Kasumi-1 (cell line): ENCODE measurements at regions not wholly inside any gene's neighbourhood (a gene's known extent, or its start where the extent isn't known, plus 50 kb on each side); places are given as distances from the start of the nearest gene placed in this dataset.
"Not testable (repeated sequence)": the region's sequence is repeated elsewhere in the genome, so short reads cannot be mapped to it uniquely, and the experiment has no call there.

Source experiments
- DNase-seq, 2 experiments: peaks; one replicate each; lab custom pipeline; 2025; lab: John Stamatoyannopoulos, UW

DNA sequence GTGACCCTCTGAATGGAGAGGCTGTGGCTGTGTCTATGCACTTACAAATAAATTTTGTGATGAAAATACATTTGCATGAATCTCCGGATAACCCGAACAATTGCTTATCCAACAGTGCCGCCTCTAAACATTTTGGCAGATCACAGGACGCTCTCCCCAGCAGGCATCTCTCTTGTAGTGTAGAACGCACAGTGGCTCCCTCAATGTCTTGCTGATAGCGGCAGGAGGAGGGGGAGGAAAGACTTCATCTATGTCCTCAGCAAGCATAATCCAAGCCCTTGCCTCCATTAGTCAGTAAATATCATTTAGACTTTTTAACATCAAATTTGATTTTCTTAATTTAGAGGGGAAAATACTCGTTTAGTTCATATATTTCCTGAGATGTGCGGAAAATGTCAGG lies 318.1 kb upstream of the IGF1R start:
- no peak for DNase-seq

DNA sequence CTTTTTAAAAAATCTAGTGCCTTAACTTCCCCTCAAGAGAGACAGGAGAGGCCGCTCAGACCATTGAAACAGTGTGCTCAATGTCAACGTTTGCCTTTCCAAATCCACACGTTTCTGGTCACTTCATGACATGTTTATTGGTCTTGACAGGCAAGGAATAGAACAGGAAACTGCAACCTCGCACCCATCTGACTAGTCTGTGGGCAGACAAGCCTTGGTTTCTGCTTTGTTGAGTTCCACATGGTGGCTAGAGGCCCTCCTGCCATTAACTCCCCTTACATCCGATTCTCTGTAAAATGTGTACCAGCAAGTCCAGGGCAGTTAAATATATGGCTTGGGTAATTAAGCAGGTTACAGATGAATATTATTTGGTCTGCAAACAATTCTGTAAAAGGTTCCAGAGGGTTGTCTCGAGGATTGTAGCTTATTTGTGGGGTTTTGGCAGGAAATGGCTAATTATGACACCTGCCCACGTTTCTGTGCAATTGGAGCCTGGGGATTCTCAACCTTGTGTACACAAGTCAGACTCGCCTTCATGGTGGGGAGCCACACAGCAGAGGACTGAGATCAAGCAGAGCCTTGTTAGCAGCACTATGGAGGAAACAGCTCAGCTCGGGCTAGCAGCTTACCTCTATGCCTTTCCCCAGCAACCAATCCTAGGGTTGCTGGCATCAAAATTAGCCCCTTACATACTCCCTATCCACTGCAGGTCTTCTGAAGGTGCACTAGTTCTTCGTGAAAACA lies 317.5 kb upstream of the IGF1R start:
- DNase-seq = no peak

DNA sequence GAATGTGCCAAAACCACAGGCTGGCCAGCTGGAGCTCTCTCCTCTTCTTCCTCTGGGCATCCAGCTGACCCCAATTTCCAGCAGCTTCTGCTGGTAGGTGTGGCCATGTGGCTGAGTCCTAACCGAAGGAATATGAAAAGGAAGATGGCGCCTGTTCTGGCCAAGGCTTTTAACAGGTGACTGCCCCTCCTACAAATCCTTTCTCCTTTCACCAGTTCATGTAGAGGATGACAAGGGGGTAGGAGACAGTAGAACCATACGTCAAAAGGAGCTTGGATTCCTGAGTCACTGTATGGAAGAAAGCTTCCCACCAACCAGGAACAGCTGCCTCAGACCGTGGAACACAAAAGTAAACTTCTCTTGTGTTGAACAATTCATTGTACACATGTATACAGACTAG lies 316.7 kb upstream of the IGF1R start:
- DNase-seq = no peak

DNA sequence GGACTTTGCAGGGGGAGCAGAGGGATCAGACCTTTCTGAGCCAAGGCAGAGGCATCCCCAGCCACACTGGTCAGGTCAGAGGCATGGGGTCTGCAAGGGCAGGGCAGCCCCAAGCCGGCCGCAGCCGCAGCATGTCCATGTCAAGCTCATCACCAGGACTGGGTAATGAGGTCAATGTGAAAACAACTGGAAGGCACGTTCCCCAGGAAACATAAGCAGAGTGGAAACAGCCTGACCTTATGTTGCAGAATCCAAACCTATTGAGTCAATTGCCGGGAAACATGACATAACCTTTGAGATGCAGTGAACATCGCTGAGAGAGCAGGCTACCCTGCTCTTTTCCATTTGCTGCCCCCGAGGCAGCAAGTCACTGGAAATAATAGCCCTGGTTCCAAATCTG lies 315.1 kb upstream of the IGF1R start:
- DNase-seq = no peak

DNA sequence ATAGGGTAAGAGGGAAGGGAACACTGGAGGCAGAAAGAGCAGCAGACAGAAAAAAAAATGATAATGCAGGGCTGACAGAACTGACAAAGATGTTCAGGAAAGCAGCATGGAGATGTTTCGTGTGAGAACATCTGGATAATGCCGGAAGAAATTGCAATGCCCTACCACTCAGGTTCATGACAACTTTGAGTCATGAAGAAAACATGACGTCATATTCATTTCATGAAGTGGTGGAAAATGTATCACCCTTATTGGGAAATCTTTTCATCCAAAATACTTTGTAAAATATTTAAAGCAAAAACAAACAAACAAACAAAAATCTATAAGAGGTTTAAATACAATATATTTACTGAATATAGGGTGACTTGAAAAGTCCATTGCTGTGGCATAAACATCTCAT lies 305.4 kb upstream of the IGF1R start:
- no peak for DNase-seq

DNA sequence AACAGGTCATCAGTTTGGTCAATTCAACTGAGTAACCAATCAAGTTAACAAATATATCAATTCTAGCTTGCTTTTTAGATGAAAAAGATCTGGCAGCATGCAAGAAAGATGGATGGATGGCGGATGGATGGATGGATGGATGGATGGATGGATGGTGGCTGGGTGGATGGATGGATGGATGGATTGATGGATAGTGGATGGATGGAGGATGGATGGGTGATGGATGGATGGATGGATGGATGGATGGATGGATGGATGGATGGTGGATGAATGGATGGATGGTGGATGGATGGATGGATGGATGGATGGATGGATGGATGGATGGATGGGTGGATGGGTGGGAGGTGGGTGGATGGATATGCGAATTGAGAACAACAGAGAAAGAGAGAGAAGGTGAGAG lies 303.7 kb upstream of the IGF1R start:
- no peak for DNase-seq

DNA sequence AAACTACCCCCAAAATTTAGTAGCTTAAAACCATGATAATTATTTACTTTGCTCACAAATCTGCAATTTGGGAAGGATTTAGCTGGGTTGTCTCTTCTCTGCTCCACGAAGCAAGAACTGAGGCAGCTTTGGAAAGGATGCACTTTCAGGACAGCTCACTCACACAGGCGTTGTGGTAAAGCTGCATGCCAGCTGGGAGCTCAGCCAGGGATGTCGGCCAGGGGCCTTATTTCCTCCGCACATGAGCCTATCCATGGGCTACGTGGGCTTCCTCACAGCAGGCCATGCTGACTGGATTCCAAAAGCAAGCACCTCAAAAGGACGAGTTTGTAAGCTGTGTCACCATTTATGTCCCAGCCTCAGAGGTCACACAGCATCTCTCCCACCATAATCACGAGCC lies 301.3 kb upstream of the IGF1R start:
- DNase-seq = no peak

DNA sequence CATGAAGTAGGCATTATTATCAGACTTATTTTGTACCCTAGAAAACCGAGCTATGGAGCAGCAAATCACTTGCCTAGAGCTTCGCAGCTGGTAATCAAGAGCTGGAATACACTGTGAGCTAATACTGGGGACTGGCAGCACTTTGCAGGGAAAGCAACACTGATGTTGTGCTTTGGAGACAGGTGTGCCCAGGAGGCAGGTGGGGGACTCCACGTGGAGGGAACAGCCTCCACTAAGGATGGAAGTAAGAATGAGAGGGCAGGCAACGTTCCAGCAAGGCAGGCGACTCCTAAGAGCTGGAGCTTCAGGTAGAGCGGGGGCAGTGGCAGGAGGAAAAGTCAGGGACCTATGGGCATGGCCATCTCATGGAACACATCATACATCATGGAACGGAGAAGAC lies 300.5 kb upstream of the IGF1R start:
- DNase-seq = no peak

DNA sequence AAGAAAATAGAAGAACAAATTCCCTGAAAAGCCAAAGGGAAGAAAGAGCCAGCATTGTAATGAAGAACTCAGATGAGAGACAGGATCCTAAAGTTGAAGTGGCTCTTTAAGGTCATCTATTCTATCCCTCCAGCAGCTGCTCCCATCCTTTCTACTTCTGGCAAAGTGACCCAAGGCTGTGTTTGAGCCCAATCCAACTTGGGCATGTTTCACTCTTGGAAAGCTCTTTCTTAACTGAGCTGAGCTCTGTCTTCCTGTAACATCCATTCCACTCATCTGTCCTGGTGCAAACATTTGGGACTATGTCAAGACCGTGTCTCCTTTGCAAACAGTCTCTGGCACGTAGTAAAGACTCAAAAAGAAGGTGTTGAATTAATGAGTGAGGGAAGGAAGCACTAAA lies 298.1 kb upstream of the IGF1R start:
- DNase-seq = no peak

DNA sequence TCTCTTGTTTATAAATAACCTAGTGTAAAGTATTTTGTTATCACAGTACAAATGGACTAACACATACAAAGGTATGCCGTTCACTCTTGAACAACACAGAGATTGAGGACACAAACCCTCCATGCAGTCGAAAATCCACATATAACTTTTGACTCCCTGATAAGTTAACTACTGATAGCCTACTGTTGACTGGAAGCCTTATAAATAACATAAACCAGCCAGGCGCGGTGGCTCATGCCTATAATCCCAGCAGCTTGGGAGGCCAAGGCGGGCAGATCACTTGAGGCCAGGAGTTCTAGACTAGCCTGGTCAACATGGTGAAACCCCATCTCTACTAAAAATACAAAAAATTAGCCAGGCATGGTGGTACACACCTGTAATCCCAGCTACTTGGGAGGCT lies 290.1 kb upstream of the IGF1R start:
- not testable (repeated sequence) for DNase-seq

DNA sequence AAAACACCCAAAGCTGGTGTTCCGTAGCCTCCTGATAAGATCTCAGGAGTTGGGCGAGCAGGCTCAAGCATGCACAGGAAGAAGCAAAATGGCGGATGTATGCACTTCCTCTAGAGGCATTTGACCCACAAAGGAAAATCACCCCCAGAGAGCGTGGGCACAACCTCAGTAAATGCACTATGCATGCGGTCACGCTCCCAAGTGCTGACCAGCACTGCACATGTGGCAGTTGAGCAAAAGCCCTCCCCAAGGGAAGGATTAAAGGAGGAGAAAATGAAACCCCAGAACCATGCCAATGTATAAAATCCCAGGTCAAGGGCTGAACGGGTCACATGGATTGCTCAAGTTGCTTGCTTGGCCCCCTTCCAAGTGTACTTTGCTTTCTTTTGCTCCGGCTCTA lies 289.4 kb upstream of the IGF1R start:
- no peak for DNase-seq

DNA sequence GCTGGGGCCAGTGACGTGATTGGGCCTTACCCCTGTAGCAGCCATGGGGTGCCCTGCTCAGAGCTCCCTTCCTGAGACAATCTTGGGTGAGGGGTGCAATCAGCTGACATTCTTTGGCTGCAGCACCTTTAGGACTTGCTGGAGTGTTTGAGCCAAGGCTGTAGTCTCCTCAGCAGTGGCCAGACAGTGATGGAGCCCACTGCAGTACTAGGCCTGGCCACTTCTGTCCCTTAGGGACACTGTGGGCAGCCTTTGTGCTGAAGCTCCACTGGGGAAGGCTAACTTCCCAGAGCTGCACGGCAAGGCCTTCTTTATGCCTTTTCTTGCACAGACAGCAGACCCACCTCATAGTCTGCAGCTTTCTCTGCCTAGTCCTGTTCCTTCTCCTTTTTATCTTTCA lies 284.9 kb upstream of the IGF1R start:
- DNase-seq = no peak

DNA sequence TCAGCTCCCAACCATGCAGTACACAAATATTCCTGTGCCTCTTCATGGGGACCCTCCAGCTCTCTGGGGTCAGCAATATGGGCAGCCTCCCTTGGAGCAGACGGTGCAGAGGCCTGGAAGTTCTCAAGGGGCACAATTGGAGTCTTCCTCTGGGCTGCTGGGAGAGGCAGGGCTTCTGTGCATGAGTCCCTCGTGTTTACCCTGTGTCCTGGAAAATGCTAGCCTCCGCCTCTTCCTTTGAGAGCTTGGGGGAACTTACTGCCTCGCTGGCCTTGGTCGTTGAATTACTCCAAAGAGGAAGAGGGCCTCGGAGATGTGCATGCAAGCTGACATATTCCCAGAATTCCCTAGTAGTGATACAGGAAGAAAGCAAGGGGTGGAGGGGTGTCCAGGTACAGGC lies 284.4 kb upstream of the IGF1R start:
- no peak for DNase-seq

DNA sequence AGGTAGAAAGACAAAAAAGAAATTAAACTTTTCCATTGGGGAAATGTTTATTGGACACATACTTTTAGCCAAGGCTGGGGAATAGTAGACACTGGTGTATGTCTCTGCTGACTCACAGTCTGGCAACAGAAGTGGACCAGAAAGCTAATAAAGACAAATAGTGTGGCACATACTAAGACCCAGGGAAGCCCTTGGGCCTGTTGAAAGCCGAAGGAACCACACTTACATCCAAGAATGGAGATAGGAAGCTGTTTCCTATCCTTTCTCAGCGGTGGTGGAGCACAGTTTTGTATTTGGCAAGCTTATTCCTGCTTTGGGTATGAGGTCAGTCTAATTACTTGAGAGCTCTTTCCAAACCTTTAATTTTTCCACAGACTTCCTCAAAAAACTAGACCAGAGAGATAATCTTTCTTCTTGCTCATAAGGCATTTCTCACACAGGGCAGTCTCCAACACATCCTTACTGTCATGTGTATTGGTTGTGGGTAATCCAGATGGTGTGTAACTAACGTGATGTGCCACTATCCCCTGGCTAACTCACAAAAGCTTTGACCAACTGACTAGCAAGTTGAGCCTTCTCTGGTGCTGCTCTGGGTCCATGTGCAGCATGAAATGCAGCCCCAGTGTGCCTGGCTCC lies 279.1 kb upstream of the IGF1R start:
- DNase-seq = no peak

DNA sequence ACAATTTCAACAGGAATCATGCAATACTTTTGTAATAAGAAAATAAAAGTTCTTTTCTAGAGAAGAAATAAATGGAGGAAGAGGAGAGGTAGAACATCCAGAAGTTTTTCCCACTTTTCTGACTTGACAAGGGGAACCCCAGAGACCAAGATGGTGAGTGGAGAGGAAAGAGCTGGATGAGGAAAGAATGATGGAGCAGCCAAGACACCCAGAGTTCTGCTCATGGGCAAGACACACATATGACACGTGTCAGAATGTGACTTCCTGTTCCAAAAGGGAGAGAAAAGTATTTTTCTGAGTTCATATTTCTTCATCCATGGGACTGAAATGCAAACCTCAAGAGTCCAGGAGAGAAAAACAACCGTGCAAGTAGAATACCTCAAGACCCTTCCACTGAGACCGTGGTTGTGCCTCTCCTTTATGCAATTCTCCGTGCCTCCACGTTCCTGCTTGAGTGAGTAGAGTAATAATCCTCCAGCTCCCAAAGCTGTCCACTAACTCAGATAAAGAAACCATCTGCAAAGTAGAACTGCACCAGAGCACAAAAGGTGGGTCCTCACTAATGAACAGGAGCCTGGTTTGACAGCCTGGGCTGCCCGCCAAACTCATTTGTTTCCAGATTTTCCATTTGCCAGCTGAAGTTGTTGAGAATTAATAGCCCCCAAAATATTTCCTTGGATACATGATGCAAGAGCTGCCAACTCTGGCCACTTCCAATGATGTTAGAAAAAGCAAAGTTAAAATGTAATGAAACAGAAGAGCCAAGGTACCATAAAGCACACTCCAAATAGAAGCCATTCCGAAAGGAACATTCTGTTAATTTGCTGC lies 272.6 kb upstream of the IGF1R start:
- DNase-seq = no peak

DNA sequence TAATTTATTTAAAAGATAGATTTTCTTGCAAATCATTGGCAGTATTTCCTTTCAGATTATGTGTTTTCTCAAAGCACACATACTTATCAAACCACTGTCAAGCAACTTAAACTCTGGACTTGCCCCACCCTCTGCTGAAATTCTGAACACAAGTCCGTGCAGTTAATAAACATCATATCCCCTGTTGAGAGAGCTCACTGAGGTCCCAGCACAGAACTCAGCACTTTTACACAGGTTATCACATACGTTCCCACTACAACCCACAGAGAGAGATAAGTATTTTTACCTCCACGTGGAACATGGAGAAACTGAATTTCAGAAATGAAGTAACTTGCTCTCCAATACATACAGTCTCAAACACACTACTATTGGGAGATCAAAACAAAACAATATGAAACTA lies 267.6 kb upstream of the IGF1R start:
- no peak for DNase-seq

DNA sequence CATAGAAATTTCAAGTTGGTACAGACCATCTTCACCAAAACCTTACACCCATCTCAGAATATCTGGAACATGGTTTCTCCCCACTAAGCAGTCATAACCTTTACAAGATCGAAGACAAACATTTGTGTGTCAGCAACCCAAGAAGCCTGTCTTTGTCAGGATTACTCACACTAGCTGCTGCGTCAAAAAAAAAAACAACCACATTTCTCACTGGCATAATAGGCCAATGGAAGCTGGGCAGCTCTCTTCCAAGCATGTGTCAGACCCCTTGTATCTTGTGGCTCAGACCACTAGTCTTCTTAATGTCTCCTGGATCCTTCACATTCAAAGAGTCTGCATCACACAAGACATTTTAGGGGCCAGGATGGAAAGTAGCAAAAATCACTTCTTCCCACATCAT lies 266.9 kb upstream of the IGF1R start:
- DNase-seq = no peak

DNA sequence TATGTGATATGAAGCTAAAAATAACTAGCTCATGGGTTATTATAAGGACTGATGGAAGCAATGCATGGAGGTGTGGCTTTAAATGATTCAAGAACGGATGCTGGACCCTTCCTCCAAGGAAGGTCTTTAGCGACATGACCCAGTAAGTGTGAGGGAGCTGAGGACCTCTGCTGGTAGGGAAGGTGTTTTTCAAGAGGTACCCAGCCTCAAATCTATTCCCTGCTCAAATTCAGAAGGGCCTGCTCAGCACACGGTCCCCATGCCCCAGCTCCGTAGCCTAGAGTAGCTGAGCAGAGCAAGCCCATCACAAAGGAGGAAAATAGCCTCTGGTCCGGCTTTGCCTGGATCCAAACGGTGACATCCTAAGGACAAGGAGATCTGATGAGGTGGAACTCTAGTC lies 266.2 kb upstream of the IGF1R start:
- no peak for DNase-seq

DNA sequence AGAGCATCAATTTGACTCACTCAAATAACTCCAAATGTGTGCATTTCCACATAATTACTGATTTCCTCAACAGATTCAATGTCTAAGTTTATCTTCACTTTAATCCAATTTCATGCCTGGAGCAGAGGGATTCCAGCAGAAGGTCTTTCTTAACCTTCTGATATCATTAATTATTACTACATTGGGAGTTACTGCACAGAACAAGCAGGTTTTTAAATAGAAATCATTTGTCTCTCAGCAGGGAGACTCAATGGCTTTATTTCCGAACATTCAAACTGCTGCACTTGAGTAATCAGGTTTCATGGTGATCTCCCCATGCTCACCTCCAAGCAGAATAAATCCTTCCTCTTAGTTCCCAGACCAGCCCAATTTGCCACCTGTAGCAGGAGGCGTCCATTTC lies 264.8 kb upstream of the IGF1R start:
- DNase-seq = no peak

DNA sequence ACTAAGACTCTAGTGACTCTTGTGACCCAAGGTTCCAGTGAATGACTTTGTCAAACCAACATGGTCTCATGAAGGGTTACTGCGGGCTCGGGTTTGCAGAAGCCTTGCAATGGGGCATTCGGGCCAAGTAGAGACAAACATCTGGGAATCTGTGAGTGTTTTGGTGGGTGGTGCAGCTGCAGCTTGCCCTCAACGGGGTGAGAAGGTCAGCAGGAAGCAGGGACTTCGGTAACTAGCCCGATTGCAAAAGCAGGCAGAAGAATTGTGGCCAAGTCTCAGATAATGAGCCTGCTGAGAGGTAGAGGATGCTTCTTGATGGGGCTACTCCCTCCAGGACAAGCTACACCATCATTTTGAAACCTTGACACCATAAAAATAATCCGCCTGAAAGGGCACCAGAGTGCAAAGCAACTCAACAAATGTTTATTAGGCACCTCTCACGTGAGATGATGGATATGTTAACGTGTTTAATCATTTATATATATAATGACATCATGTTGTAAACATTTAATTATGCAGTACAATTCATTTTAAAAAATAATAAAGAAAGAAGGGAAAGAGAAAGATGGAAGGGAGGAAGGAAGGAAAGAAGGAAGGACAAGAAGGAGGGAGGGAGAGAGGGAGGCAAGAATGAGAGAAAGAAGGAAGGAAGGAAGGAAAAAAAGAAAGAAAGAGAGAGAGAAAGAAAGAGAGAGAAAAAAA lies 263.9 kb upstream of the IGF1R start:
- no peak for DNase-seq

DNA sequence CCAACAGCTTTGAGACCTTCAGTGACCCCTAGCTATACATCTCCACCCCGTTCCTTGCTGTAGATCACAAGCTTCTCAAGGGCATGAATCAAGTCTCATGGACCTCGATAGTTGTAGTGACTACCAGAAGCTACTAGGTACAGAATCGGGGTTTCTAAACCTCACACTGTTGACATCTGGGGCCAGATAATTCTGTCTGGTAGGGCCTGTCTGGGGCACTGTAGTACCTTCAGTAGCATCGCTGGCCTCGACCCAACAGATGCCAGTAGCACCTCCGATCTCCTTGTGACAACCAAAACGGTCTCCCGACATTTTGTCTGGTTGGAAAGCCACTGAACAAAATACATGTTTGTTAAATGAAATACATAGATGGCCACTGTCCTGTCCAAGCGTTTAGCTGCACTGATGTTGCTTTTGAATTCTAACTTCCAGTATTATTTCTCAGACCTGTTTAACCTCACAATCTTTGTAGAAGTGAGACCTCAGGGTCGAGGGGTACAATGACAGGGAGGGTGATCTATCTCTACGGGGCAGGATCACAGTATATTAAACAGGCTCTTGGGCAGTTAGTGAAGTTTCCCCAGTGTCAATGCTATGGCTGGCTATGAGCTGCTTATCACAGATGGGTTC lies 262.5 kb upstream of the IGF1R start:
- no peak for DNase-seq

DNA sequence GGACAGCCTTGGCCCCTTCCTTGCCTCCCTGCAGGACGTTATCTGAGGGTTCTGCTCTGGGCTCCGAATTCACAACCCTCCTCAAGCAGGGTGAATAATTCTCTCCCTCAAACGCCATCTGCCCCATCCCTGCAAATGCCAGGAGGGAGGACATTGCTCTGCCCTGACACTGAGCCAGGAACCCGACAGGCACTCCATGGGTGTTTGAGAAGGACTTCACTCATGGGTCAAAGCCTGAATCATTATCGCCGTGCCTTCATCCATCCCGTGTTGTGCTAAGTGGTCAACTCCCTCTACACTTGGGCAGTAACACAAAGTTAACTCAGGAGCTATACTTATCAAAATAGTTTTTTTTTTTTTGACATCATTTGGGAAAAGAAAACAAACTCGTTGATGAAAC lies 261.8 kb upstream of the IGF1R start:
- DNase-seq = no peak
